Hepatocyte (in vitro differentiated cells): ENCODE measurements at regions not wholly inside any gene's neighbourhood (a gene's known extent, or its start where the extent isn't known, plus 50 kb on each side); places are given as distances from the start of the nearest gene placed in this dataset.
"Not testable (repeated sequence)": the region's sequence is repeated elsewhere in the genome, so short reads cannot be mapped to it uniquely, and the experiment has no call there.

Experiments
- DNase-seq: peaks from one replicate; pipeline ENCODE4 v3.0.0-alpha.2; 2016; ENCODE audit warnings: low spot score
- H2AFZ ChIP-seq: fragments of 200-600 bp; sonication (generic); 2 replicates; pipeline ENCODE4 v1.6.0; 2016; ENCODE audit warnings: antibody characterized with exemption, mild to moderate bottlenecking
- H3K27ac ChIP-seq: fragments of 200-600 bp; sonication (generic); 2 replicates; pipeline ENCODE4 v1.5.1; 2016; ENCODE audit warnings: mild to moderate bottlenecking
- H3K27me3 ChIP-seq: fragments of 200-600 bp; sonication (generic); 2 replicates; pipeline ENCODE4 v1.6.1; 2016
- H3K36me3 ChIP-seq: fragments of 200-600 bp; sonication (generic); replicated peaks from 2 replicates; pipeline ENCODE4 v1.5.1; 2016; ENCODE audit warnings: low read depth; ENCODE audit not compliant: insufficient read depth
- H3K4me1 ChIP-seq: fragments of 200-600 bp; sonication (generic); 2 replicates; pipeline ENCODE4 v1.5.1; 2016; ENCODE audit warnings: mild to moderate bottlenecking, moderate library complexity; ENCODE audit not compliant: insufficient read depth
- H3K4me2 ChIP-seq: fragments of 200-600 bp; sonication (generic); 2 replicates; pipeline ENCODE4 v1.6.0; 2016
- H3K4me3 ChIP-seq: fragments of 200-600 bp; sonication (generic); 2 replicates; pipeline ENCODE4 v1.5.1; 2016; ENCODE audit warnings: mild to moderate bottlenecking
- H3K79me2 ChIP-seq: fragments of 200-600 bp; sonication (generic); 2 replicates; pipeline ENCODE4 v1.6.0; 2017; ENCODE audit warnings: mild to moderate bottlenecking
- H3K9me2 ChIP-seq: fragments of 200-600 bp; sonication (generic); replicated peaks from 2 replicates; pipeline ENCODE4 v1.6.0; 2017; ENCODE audit warnings: mild to moderate bottlenecking; ENCODE audit not compliant: insufficient read depth
- H3K9me3 ChIP-seq: fragments of 200-600 bp; sonication (generic); 2 replicates; pipeline ENCODE4 v1.5.1; 2016; ENCODE audit warnings: low read depth, mild to moderate bottlenecking
- H4K20me1 ChIP-seq: fragments of 200-600 bp; sonication (generic); 2 replicates; pipeline ENCODE4 v1.6.0; 2016; ENCODE audit warnings: mild to moderate bottlenecking; ENCODE audit not compliant: insufficient read depth, poor library complexity, severe bottlenecking
- EZH2 ChIP-seq: fragments of 200-600 bp; sonication (generic); IDR thresholded peaks from 2 replicates; pipeline ENCODE4 v1.6.1; 2016; ENCODE audit warnings: antibody characterized with exemption, mild to moderate bottlenecking, borderline replicate concordance
- EZH2phosphoT487 ChIP-seq: fragments of 200-600 bp; sonication (generic); IDR thresholded peaks from one replicate; pipeline ENCODE4 v1.6.1; 2018; ENCODE audit warnings: antibody characterized with exemption, mild to moderate bottlenecking, low read depth, moderate library complexity; ENCODE audit not compliant: unreplicated experiment, severe bottlenecking
- WGBS: methylation state at CpG from one replicate; pipeline ENCODE4 v1.1.6; 2016; ENCODE audit warnings: low lambda C conversion rate; ENCODE audit errors: missing lambda C conversion rate; 5-methylcytosine and 5-hydroxymethylcytosine counted together
- TF ChIP-seq, protein P1 (sequence below): fragments of 200-600 bp; sonication (generic); IDR thresholded peaks from 2 replicates; pipeline ENCODE4 v1.5.1; 2016; ENCODE audit warnings: antibody characterized with exemption, mild to moderate bottlenecking; ENCODE audit not compliant: poor library complexity

- Histone ChIP-seq H3K9me2 (no peaks in the 10 kb centered on the region), H3K79me2 (no peaks in the 10 kb centered on the region), H3K27ac (peak overlapping the region; percentile 28), H3K9me3 (no peaks in the 10 kb centered on the region), H4K20me1 (no peaks in the 10 kb centered on the region), H3K4me3 (no peak overlapping the region), H3K27me3 (no peaks in the 10 kb centered on the region), H2AFZ (no peak overlapping the region), H3K4me1 (peaks cover 20% of the 10 kb centered on the region), H3K36me3 (no peaks in the 10 kb centered on the region), H3K4me2 (peak overlapping the region; percentile 56)
- TF ChIP-seq EZH2phosphoT487 (no peak), EZH2 (no peak)
- TF ChIP-seq, protein P1, sequence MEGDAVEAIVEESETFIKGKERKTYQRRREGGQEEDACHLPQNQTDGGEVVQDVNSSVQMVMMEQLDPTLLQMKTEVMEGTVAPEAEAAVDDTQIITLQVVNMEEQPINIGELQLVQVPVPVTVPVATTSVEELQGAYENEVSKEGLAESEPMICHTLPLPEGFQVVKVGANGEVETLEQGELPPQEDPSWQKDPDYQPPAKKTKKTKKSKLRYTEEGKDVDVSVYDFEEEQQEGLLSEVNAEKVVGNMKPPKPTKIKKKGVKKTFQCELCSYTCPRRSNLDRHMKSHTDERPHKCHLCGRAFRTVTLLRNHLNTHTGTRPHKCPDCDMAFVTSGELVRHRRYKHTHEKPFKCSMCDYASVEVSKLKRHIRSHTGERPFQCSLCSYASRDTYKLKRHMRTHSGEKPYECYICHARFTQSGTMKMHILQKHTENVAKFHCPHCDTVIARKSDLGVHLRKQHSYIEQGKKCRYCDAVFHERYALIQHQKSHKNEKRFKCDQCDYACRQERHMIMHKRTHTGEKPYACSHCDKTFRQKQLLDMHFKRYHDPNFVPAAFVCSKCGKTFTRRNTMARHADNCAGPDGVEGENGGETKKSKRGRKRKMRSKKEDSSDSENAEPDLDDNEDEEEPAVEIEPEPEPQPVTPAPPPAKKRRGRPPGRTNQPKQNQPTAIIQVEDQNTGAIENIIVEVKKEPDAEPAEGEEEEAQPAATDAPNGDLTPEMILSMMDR, result no peak
- 83% methylated on average over 1 of the region's 1 CpG for WGBS
- DNase-seq, result no peak
Measured at GRCh38 chr12:46660276-46660675, 165.5 kb downstream of the SLC38A4 start.

GRCh38 chr12:46659824-46660223 lies 166.0 kb downstream of the SLC38A4 start:
- Histone ChIP-seq H3K4me1 (peaks cover 20% of the 10 kb centered on the region), H2AFZ (no peak overlapping the region), H3K79me2 (no peaks in the 10 kb centered on the region), H3K4me3 (no peak overlapping the region), H3K36me3 (no peaks in the 10 kb centered on the region), H3K27me3 (no peaks in the 10 kb centered on the region), H3K9me2 (no peaks in the 10 kb centered on the region), H3K9me3 (no peaks in the 10 kb centered on the region), H4K20me1 (no peaks in the 10 kb centered on the region), H3K4me2 (peak overlapping the region; percentile 56), H3K27ac (peak overlapping the region; percentile 28)
- 56% methylated on average over 4 of the region's 4 CpGs for WGBS
- DNase-seq, result no peak
- TF ChIP-seq EZH2, result no peak

- H3K27me3 ChIP-seq, result no peaks in the 10 kb centered on the region
- H3K4me2 ChIP-seq, result peak overlapping the region; percentile 56
- WGBS, result 49% methylated on average over 10 of the region's 10 CpGs
- no peaks in the 10 kb centered on the region for H3K36me3 ChIP-seq
- H3K9me2 ChIP-seq, result no peaks in the 10 kb centered on the region
- no peaks in the 10 kb centered on the region for H4K20me1 ChIP-seq
- no peaks in the 10 kb centered on the region for H3K79me2 ChIP-seq
- TF ChIP-seq, protein P1, result no peak
- no peaks in the 10 kb centered on the region for H3K9me3 ChIP-seq
- H3K27ac ChIP-seq, result peak overlapping the region; percentile 28
- peak overlapping the region; percentile 18 for H2AFZ ChIP-seq
- no peak for DNase-seq
- no peak overlapping the region for H3K4me3 ChIP-seq
- peaks cover 20% of the 10 kb centered on the region for H3K4me1 ChIP-seq
Measured at GRCh38 chr12:46659032-46659650, 166.7 kb downstream of the SLC38A4 start.

GRCh38 chr12:46657453-46658411 lies 168.1 kb downstream of the SLC38A4 start:
- Histone ChIP-seq H3K9me2 (no peaks in the 10 kb centered on the region), H3K79me2 (no peaks in the 10 kb centered on the region), H3K4me2 (no peak overlapping the region), H3K9me3 (no peaks in the 10 kb centered on the region), H3K27ac (no peak overlapping the region), H4K20me1 (no peaks in the 10 kb centered on the region), H2AFZ (no peak overlapping the region), H3K27me3 (no peaks in the 10 kb centered on the region), H3K4me3 (no peak overlapping the region), H3K36me3 (no peaks in the 10 kb centered on the region), H3K4me1 (peaks cover 20% of the 10 kb centered on the region)
- no peak for DNase-seq
- TF ChIP-seq, protein P1, result no peak
- TF ChIP-seq EZH2phosphoT487, result no peak
- TF ChIP-seq EZH2, result no peak
- WGBS, result 71% methylated on average over 4 of the region's 4 CpGs

GRCh38 chr12:46655984-46656383 lies 169.8 kb downstream of the SLC38A4 start:
- 96% methylated on average over 3 of the region's 3 CpGs for whole genome bisulfite sequencing
- not testable (repeated sequence) for H3K4me2 ChIP-seq, H3K79me2 ChIP-seq, H4K20me1 ChIP-seq, H2AFZ ChIP-seq, DNase-seq, H3K9me3 ChIP-seq, H3K9me2 ChIP-seq, H3K4me3 ChIP-seq, H3K27ac ChIP-seq, H3K27me3 ChIP-seq, H3K36me3 ChIP-seq
- H3K4me1 ChIP-seq, result peaks cover 13% of the 10 kb centered on the region
